T47D (cell line): ENCODE measurements at regions not wholly inside any gene's neighbourhood (a gene's known extent, or its start where the extent isn't known, plus 50 kb on each side); places are given as distances from the start of the nearest gene placed in this dataset.
A peak's percentile ranks its signal among the peaks of the same experiment; 100 is the strongest.

Experiments used
- DNase-seq, 2 experiments: peaks; one replicate each; pipeline versions ENCODE4 v3.0.0 to v3.0.0-alpha.2; 2011 to 2012; ENCODE audit warnings: low read depth in 1 of 2, low spot score in 1 of 2
- JUND ChIP-seq: IDR thresholded peaks from 2 replicates; pipeline ENCODE4 v1.6.1; 2012; ENCODE audit warnings: low read depth
- in situ Hi-C: cut with HindIII; loops from 2 replicates; pipeline ENCODE4 v1.10.0; 2016; ENCODE audit warnings: low sequenced_read_pairs, low pct_unique_long_range_greater_than_20kb

- in situ Hi-C loops = no loop called here
- no peak for DNase-seq
- no peak for TF ChIP-seq JUND
These were observed 159.5 kb upstream of the LPP start for GRCh38 chr3:187994221-187995042.

DNA sequence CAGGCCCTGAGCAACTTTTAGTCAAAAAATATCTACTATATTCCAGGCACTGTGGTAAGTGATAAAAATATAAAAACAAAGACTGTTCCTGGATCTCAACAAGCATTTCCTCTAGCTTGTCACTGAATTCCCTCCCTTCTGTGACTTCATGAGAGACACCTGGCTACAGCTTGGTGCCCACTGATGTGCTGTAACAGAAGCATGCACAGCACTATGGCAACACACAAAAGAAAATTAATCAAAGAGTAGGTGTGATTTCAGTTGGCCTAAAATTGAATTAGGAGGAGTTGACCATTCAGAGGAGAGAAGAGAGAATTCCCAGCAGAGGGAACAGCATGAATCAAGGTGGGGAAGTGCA, 158.9 kb upstream of the LPP start:
- no peak for DNase-seq
- TF ChIP-seq JUND = no peak
- in situ Hi-C loops = no loop called here

GRCh38 chr3:187995667-187996066, 158.3 kb upstream of the LPP start:
- in situ Hi-C loops = no loop called here
- TF ChIP-seq JUND = no peak
- DNase-seq = no peak

DNA sequence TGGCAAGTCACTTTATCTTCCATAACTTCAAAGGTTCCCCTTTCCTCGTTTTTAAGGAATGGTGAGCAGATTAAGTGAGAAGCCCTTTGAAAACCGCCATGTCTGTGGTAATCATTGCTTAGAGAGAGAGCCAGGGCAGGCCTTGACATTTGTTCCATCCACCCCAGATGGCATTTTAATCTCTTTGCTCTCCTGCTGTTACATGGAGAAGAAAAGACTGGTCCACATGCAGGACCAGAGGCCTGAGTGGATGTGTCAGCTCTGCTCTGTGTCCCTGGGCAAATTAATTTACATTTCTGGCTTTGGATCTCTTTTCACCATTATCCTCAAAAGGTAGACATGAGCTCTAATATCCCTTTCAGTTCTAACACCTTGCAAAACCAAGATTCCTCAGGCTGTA, 157.3 kb upstream of the LPP start:
- in situ Hi-C loops = no loop called here
- no peak for TF ChIP-seq JUND

GRCh38 chr3:187997490-187997889, 156.5 kb upstream of the LPP start:
- no peak for DNase-seq
- no peak for TF ChIP-seq JUND
- in situ Hi-C loops = no loop called here

More for the DNA sequence above, 157.3 kb upstream of the LPP start:
- no peak for DNase-seq

- in situ Hi-C loops = no loop called here
- no peak for TF ChIP-seq JUND
- no peak for DNase-seq
These were observed 155.9 kb upstream of the LPP start for GRCh38 chr3:187997946-187998561.

DNA sequence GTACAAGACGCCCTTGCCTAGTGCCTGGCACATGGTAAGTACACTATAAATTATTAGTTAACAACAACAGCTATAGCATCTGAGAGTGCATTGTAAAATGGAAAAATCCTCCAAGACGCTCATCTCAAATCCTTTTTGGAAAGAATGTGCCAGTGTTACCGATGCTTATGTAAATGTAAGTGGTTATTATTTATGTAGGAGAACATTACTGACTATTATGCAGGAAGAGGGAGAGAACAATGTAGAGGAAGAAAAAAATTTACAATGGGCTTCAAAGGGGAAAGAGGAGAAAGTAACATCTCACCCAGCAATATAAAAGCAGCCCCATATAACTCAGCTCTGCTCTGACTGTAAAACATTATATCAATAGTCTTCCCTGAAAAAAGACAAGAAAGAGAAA, 155.3 kb upstream of the LPP start:
- no peak for TF ChIP-seq JUND
- no peak for DNase-seq
- in situ Hi-C loops = no loop called here

DNA sequence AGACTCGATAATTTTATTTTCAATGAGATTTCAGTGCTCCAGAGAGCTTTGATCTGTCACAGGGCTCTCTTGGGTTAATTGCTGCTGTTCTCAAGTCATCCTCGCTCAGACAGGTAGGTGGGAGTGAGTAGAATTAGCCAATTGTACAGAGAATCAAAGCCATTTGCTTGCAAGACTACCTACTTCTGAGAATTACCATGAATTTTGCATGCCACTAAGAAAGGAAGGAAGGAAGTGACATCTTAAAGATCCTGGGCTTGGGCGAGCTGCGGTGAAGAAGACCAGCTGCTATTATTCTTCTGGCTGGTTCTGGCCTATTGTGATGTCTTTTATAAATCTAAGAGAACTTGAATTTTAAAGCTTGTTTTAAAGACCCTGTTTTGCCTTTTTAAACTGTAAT, 154.1 kb upstream of the LPP start:
- TF ChIP-seq JUND = no peak
- no peak for DNase-seq
- in situ Hi-C loops = no loop called here

- in situ Hi-C loops = no loop called here
- TF ChIP-seq JUND = no peak
- peak in 1 of 2 experiments; percentile 42 for DNase-seq
These were observed 153.5 kb upstream of the LPP start for GRCh38 chr3:188000361-188000861.

GRCh38 chr3:188001093-188001492, 152.9 kb upstream of the LPP start:
- in situ Hi-C loops = no loop called here
- peak in 1 of 2 experiments; percentile 33 for DNase-seq
- TF ChIP-seq JUND = no peak

DNA sequence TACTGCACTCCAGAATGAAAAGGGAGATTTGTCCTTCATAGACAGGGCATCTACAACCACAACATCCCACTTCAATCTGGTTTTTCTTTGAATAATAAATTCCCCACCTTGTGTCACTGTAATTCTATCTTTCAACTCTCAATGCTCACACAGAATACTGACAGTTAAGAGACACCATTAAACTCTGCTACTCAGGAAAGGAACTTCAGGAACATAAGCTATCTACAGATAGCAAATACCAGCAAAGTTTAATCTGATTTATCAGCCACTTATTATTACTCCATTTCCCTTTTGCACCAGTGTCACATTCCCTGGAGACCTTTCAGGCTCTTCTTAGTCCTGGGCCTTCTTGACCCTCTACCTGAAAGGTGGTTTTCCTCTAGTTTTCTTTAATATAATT, 152.0 kb upstream of the LPP start:
- no peak for DNase-seq
- TF ChIP-seq JUND = no peak
- in situ Hi-C loops = no loop called here

GRCh38 chr3:188002626-188003138, 151.3 kb upstream of the LPP start:
- in situ Hi-C loops = no loop called here
- no peak for TF ChIP-seq JUND
- DNase-seq = no peak
